ENCODE measurements at regions not wholly inside any gene's neighbourhood (a gene's known extent, or its start where the extent isn't known, plus 50 kb on each side); places are given as distances from the start of the nearest gene placed in this dataset.

GRCh38 chr7:84738583-84739150 lies 448.2 kb downstream of the SEMA3D start:
- TF ChIP-seq SP1 (IDR thresholded peaks at IDR 0.05) (no peak), SUZ12 (IDR thresholded peaks at IDR 0.05) (no peak)

Measured in HEK293T (cell line).